T-helper 17 cell (primary cell): ENCODE measurements at regions not wholly inside any gene's neighbourhood (a gene's known extent, or its start where the extent isn't known, plus 50 kb on each side); places are given as distances from the start of the nearest gene placed in this dataset.
"Not testable (repeated sequence)": the region's sequence is repeated elsewhere in the genome, so short reads cannot be mapped to it uniquely, and the experiment has no call there.

Experiments used
- ATAC-seq: fragments of 150-1000 bp; cut with Tn5 transposase; 2 replicates; pipeline ENCODE4 v1.10.0; 2021; ENCODE audit warnings: mild to moderate bottlenecking, moderate library complexity
- DNase-seq, 3 donors: peaks; one replicate each; pipeline versions ENCODE4 v3.0.0 to v3.0.0-alpha.2; 2020 to 2021
- H3K9me3 ChIP-seq: one replicate; pipeline ENCODE4 v1.7.0; 2013; ENCODE audit warnings: low read length, mild to moderate bottlenecking; ENCODE audit not compliant: control insufficient read depth, poor library complexity, severe bottlenecking
- H3K27ac Mint-ChIP-seq: one replicate; pipeline ENCODE4 v1.8.0; 2022; ENCODE audit warnings: mild to moderate bottlenecking, moderate library complexity, mixed read lengths
- H3K27me3 Mint-ChIP-seq: one replicate; pipeline ENCODE4 v1.8.0; 2022; ENCODE audit warnings: mixed read lengths
- H3K36me3 Mint-ChIP-seq: one replicate; pipeline ENCODE4 v1.8.0; 2022; ENCODE audit warnings: low read depth, mixed read lengths
- H3K4me1 Mint-ChIP-seq: one replicate; pipeline ENCODE4 v1.8.0; 2022; ENCODE audit warnings: mild to moderate bottlenecking, mixed read lengths
- H3K4me3 Mint-ChIP-seq: one replicate; pipeline ENCODE4 v1.8.0; 2022; ENCODE audit warnings: mild to moderate bottlenecking, moderate library complexity, mixed read lengths

- H3K27me3 Mint-ChIP-seq = no peaks in the 10 kb centered on the region
- DNase-seq (no peak), ATAC-seq (no peak)
- H3K27ac Mint-ChIP-seq = no peak overlapping the region
- H3K4me1 Mint-ChIP-seq = no peaks in the 10 kb centered on the region
- no peaks in the 10 kb centered on the region for H3K36me3 Mint-ChIP-seq
- H3K9me3 ChIP-seq = no peaks in the 10 kb centered on the region
- H3K4me3 Mint-ChIP-seq = no peak overlapping the region
These were observed 113.7 kb upstream of the KITLG start for GRCh38 chr12:88693837-88694445.

- Mint-ChIP-seq H3K27me3 (no peaks in the 10 kb centered on the region), H3K27ac (no peak overlapping the region), H3K4me3 (no peak overlapping the region), H3K36me3 (no peaks in the 10 kb centered on the region), H3K4me1 (no peaks in the 10 kb centered on the region)
- no peaks in the 10 kb centered on the region for H3K9me3 ChIP-seq
- no peak for DNase-seq
- ATAC-seq = no peak
These were observed 111.5 kb upstream of the KITLG start for GRCh38 chr12:88691811-88692210.

GRCh38 chr12:88684610-88685009, 104.3 kb upstream of the KITLG start:
- Mint-ChIP-seq H3K27ac (no peak overlapping the region), H3K36me3 (no peaks in the 10 kb centered on the region), H3K4me1 (no peaks in the 10 kb centered on the region), H3K27me3 (no peaks in the 10 kb centered on the region), H3K4me3 (no peak overlapping the region)
- H3K9me3 ChIP-seq = no peaks in the 10 kb centered on the region
- no peak for DNase-seq
- ATAC-seq = no peak

GRCh38 chr12:88684170-88684569, 103.9 kb upstream of the KITLG start:
- H3K36me3 Mint-ChIP-seq = no peaks in the 10 kb centered on the region
- no peaks in the 10 kb centered on the region for H3K27me3 Mint-ChIP-seq
- H3K4me3 Mint-ChIP-seq = no peak overlapping the region
- no peaks in the 10 kb centered on the region for H3K4me1 Mint-ChIP-seq
- no peak overlapping the region for H3K27ac Mint-ChIP-seq
- DNase-seq (no peak), ATAC-seq (no peak)
- H3K9me3 ChIP-seq = no peaks in the 10 kb centered on the region

- no peak overlapping the region for H3K4me3 Mint-ChIP-seq
- no peaks in the 10 kb centered on the region for H3K4me1 Mint-ChIP-seq
- H3K27me3 Mint-ChIP-seq = no peaks in the 10 kb centered on the region
- no peak overlapping the region for H3K27ac Mint-ChIP-seq
- no peak for ATAC-seq
- no peak for DNase-seq
- no peaks in the 10 kb centered on the region for H3K36me3 Mint-ChIP-seq
- no peaks in the 10 kb centered on the region for H3K9me3 ChIP-seq
These were observed 103.4 kb upstream of the KITLG start for GRCh38 chr12:88683628-88684027.

- DNase-seq (no peak), ATAC-seq (no peak)
- no peaks in the 10 kb centered on the region for H3K9me3 ChIP-seq
- no peaks in the 10 kb centered on the region for H3K27me3 Mint-ChIP-seq
- no peak overlapping the region for H3K27ac Mint-ChIP-seq
- no peak overlapping the region for H3K4me3 Mint-ChIP-seq
- no peaks in the 10 kb centered on the region for H3K4me1 Mint-ChIP-seq
- no peaks in the 10 kb centered on the region for H3K36me3 Mint-ChIP-seq
These were observed 101.0 kb upstream of the KITLG start for GRCh38 chr12:88681271-88681670.

GRCh38 chr12:88677464-88677863, 97.2 kb upstream of the KITLG start:
- H3K27ac Mint-ChIP-seq = no peak overlapping the region
- DNase-seq = no peak

GRCh38 chr12:88667615-88668014, 87.3 kb upstream of the KITLG start:
- not testable (repeated sequence) for DNase-seq, H3K4me1 Mint-ChIP-seq, H3K4me3 Mint-ChIP-seq, ATAC-seq, H3K27ac Mint-ChIP-seq, H3K36me3 Mint-ChIP-seq, H3K9me3 ChIP-seq, H3K27me3 Mint-ChIP-seq

More at GRCh38 chr12:88677464-88677863, 97.2 kb upstream of the KITLG start:
- Mint-ChIP-seq H3K27me3 (no peaks in the 10 kb centered on the region), H3K4me1 (no peaks in the 10 kb centered on the region), H3K36me3 (no peaks in the 10 kb centered on the region), H3K4me3 (no peak overlapping the region)
- no peak for ATAC-seq
- H3K9me3 ChIP-seq = no peaks in the 10 kb centered on the region

GRCh38 chr12:88665071-88665470, 84.8 kb upstream of the KITLG start:
- Mint-ChIP-seq H3K36me3 (no peaks in the 10 kb centered on the region), H3K27ac (no peak overlapping the region), H3K4me1 (no peaks in the 10 kb centered on the region), H3K27me3 (no peaks in the 10 kb centered on the region), H3K4me3 (no peak overlapping the region)
- ATAC-seq = no peak
- H3K9me3 ChIP-seq = no peaks in the 10 kb centered on the region
- DNase-seq = no peak

- DNase-seq (no peak), ATAC-seq (no peak)
- no peak overlapping the region for H3K4me3 Mint-ChIP-seq
- H3K27me3 Mint-ChIP-seq = no peaks in the 10 kb centered on the region
- H3K27ac Mint-ChIP-seq = no peak overlapping the region
- no peaks in the 10 kb centered on the region for H3K9me3 ChIP-seq
- no peaks in the 10 kb centered on the region for H3K36me3 Mint-ChIP-seq
- no peaks in the 10 kb centered on the region for H3K4me1 Mint-ChIP-seq
These were observed 82.7 kb upstream of the KITLG start for GRCh38 chr12:88662961-88663360.

- no peak for ATAC-seq
- no peaks in the 10 kb centered on the region for H3K27me3 Mint-ChIP-seq
These were observed 81.8 kb upstream of the KITLG start for GRCh38 chr12:88662093-88662492.

GRCh38 chr12:88658009-88658408, 77.7 kb upstream of the KITLG start:
- Mint-ChIP-seq H3K27me3 (no peaks in the 10 kb centered on the region), H3K4me3 (no peak overlapping the region), H3K36me3 (no peaks in the 10 kb centered on the region), H3K27ac (no peak overlapping the region), H3K4me1 (no peaks in the 10 kb centered on the region)
- DNase-seq (no peak), ATAC-seq (no peak)
- no peaks in the 10 kb centered on the region for H3K9me3 ChIP-seq

More at GRCh38 chr12:88662093-88662492, 81.8 kb upstream of the KITLG start:
- no peaks in the 10 kb centered on the region for H3K9me3 ChIP-seq
- Mint-ChIP-seq H3K4me1 (no peaks in the 10 kb centered on the region), H3K4me3 (no peak overlapping the region), H3K36me3 (no peaks in the 10 kb centered on the region), H3K27ac (no peak overlapping the region)
- no peak for DNase-seq

- no peaks in the 10 kb centered on the region for H3K9me3 ChIP-seq
- no peaks in the 10 kb centered on the region for H3K27me3 Mint-ChIP-seq
- DNase-seq = no peak
- no peaks in the 10 kb centered on the region for H3K36me3 Mint-ChIP-seq
- H3K4me1 Mint-ChIP-seq = no peaks in the 10 kb centered on the region
- H3K27ac Mint-ChIP-seq = no peak overlapping the region
- ATAC-seq = no peak
- H3K4me3 Mint-ChIP-seq = no peak overlapping the region
These were observed 70.4 kb upstream of the KITLG start for GRCh38 chr12:88650715-88651114.

- H3K4me3 Mint-ChIP-seq = no peak overlapping the region
- H3K4me1 Mint-ChIP-seq = no peaks in the 10 kb centered on the region
- H3K9me3 ChIP-seq = no peaks in the 10 kb centered on the region
- H3K27ac Mint-ChIP-seq = no peak overlapping the region
- H3K27me3 Mint-ChIP-seq = no peaks in the 10 kb centered on the region
- ATAC-seq (no peak), DNase-seq (no peak)
- H3K36me3 Mint-ChIP-seq = no peaks in the 10 kb centered on the region
These were observed 68.4 kb upstream of the KITLG start for GRCh38 chr12:88648625-88649024.
